Epithelial cell of esophagus (primary cell): ENCODE measurements at regions not wholly inside any gene's neighbourhood (a gene's known extent, or its start where the extent isn't known, plus 50 kb on each side); places are given as distances from the start of the nearest gene placed in this dataset.

Experiments
- DNase-seq: peaks from one replicate; pipeline ENCODE4 v3.0.0; 2010; ENCODE audit warnings: low read depth
- H3K4me3 ChIP-seq: 2 replicates; pipeline ENCODE4 v1.5.1; 2011; ENCODE audit warnings: mild to moderate bottlenecking, low read length, control low read depth
- CTCF ChIP-seq: IDR thresholded peaks from 2 replicates; pipeline ENCODE4 v1.5.1; 2011; ENCODE audit warnings: low read depth, mild to moderate bottlenecking, low read length, control low read depth, inconsistent platforms; ENCODE audit not compliant: insufficient read depth; ENCODE audit errors: missing control alignments

- no peak for DNase-seq
- no peak overlapping the region for H3K4me3 ChIP-seq
These were observed 928.1 kb downstream of the CCSER2 start for GRCh38 chr10:85256481-85256880.

GRCh38 chr10:85259908-85260307, 931.5 kb downstream of the CCSER2 start:
- no peak for DNase-seq
- H3K4me3 ChIP-seq = no peak overlapping the region
- TF ChIP-seq CTCF = no peak

More at GRCh38 chr10:85256481-85256880, 928.1 kb downstream of the CCSER2 start:
- TF ChIP-seq CTCF = no peak

GRCh38 chr10:85262992-85263391, 934.6 kb downstream of the CCSER2 start:
- DNase-seq = peak; percentile 6
- no peak overlapping the region for H3K4me3 ChIP-seq
- TF ChIP-seq CTCF = no peak

GRCh38 chr10:85265121-85265520, 936.7 kb downstream of the CCSER2 start:
- no peak overlapping the region for H3K4me3 ChIP-seq
- no peak for DNase-seq
- no peak for TF ChIP-seq CTCF

- H3K4me3 ChIP-seq = no peak overlapping the region
- TF ChIP-seq CTCF = no peak
- DNase-seq = no peak
These were observed 938.4 kb downstream of the CCSER2 start for GRCh38 chr10:85266808-85267207.

- peak; percentile 1 for DNase-seq
- no peak for TF ChIP-seq CTCF
- H3K4me3 ChIP-seq = no peak overlapping the region
These were observed 951.6 kb downstream of the CCSER2 start for GRCh38 chr10:85280014-85280413.
